ENCODE measurements at regions not wholly inside any gene's neighbourhood (a gene's known extent, or its start where the extent isn't known, plus 50 kb on each side); places are given as distances from the start of the nearest gene placed in this dataset.
A peak's percentile ranks its signal among the peaks of the same experiment; 100 is the strongest.

DNA sequence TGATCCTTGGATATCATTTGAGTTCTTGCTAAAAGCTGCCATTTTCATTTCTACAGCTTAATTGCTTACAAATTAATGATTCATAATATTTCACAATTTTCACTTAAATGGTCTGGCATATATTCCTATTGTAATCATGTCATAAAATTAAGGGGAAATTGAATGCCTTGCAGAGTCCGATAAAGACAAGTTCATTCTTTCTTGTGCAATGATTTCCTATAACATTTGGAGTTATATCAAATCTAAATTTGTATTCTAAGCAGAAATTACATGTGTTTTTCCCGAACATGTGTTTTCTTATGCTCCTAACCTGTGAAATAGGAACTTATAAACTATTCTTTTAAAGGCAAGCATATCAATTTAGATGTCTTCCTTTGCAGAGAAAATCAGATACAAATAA, 118.3 kb upstream of the CYYR1 start:
- BruUV-seq (replicated peaks), result no TSS peak
- no peak for TF ChIP-seq CTCF (IDR thresholded peaks at IDR 0.05; ENCODE audit: unreplicated experiment)
- intact Hi-C loops (cut with micrococcal nuclease; ENCODE audit: unreplicated experiment), result no loop called here
- Mint-ChIP-seq H3K9me3 (ENCODE audit: low read depth, unreplicated experiment) (no peaks in the 10 kb centered on the region), H3K27ac (ENCODE audit: unreplicated experiment) (no peak overlapping the region), H3K4me3 (ENCODE audit: low read depth, unreplicated experiment) (no peak overlapping the region), H3K4me1 (ENCODE audit: low read depth, unreplicated experiment) (no peaks in the 10 kb centered on the region), H3K36me3 (ENCODE audit: insufficient read depth, unreplicated experiment) (no peaks in the 10 kb centered on the region), H3K27me3 (ENCODE audit: unreplicated experiment) (peaks cover 22% of the 10 kb centered on the region)
- CTCF ChIA-PET, result no interaction called here
- no peak for DNase-seq

DNA sequence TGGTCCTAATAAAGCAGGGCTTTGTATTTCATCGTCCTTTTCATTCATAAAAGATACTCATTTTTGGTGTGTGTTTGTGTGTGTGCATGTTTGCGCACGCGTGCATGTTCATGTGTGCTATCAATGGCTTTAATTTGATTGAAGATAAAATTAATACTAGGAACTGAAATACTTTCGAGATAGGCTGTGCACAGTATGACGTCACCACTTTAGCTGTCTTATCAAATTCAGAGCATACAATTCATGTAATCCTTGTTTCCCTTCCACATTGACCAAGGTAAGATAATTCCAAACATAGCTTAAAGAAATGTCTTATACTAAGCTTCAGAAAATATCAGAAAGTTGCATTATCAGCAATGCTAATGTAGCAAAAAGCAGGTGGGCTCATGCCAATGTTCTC, 113.6 kb upstream of the CYYR1 start:
- H3K4me1 Mint-ChIP-seq (ENCODE audit: low read depth, unreplicated experiment), result no peaks in the 10 kb centered on the region
- TF ChIP-seq CTCF (IDR thresholded peaks at IDR 0.05; ENCODE audit: unreplicated experiment), result no peak
- H3K27me3 Mint-ChIP-seq (ENCODE audit: unreplicated experiment), result peaks cover 14% of the 10 kb centered on the region
- BruUV-seq (replicated peaks), result no TSS peak
- CTCF ChIA-PET, result no interaction called here
- no peak overlapping the region for H3K27ac Mint-ChIP-seq (ENCODE audit: unreplicated experiment)
- DNase-seq, result no peak
- intact Hi-C loops (cut with micrococcal nuclease; ENCODE audit: unreplicated experiment), result no loop called here
- no peaks in the 10 kb centered on the region for H3K36me3 Mint-ChIP-seq (ENCODE audit: insufficient read depth, unreplicated experiment)
- no peaks in the 10 kb centered on the region for H3K9me3 Mint-ChIP-seq (ENCODE audit: low read depth, unreplicated experiment)
- no peak overlapping the region for H3K4me3 Mint-ChIP-seq (ENCODE audit: low read depth, unreplicated experiment)

GRCh38 chr21:26686278-26686677, 113.2 kb upstream of the CYYR1 start:
- H3K36me3 Mint-ChIP-seq (ENCODE audit: insufficient read depth, unreplicated experiment), result no peaks in the 10 kb centered on the region
- H3K4me1 Mint-ChIP-seq (ENCODE audit: low read depth, unreplicated experiment), result no peaks in the 10 kb centered on the region
- intact Hi-C loops (cut with micrococcal nuclease; ENCODE audit: unreplicated experiment), result no loop called here
- peaks cover 14% of the 10 kb centered on the region for H3K27me3 Mint-ChIP-seq (ENCODE audit: unreplicated experiment)
- no peak overlapping the region for H3K27ac Mint-ChIP-seq (ENCODE audit: unreplicated experiment)
- no peaks in the 10 kb centered on the region for H3K9me3 Mint-ChIP-seq (ENCODE audit: low read depth, unreplicated experiment)
- CTCF ChIA-PET, result interaction anchor here (0.6 kb wide), 1 partner anchor 1547 kb away, joined by 3 read pairs; no protein-coding TSS in a partner anchor
- BruUV-seq (replicated peaks), result no TSS peak
- peak overlapping the region; percentile 32 for H3K4me3 Mint-ChIP-seq (ENCODE audit: low read depth, unreplicated experiment)
- peak; percentile 37 for DNase-seq
- no peak for TF ChIP-seq CTCF (IDR thresholded peaks at IDR 0.05; ENCODE audit: unreplicated experiment)

DNA sequence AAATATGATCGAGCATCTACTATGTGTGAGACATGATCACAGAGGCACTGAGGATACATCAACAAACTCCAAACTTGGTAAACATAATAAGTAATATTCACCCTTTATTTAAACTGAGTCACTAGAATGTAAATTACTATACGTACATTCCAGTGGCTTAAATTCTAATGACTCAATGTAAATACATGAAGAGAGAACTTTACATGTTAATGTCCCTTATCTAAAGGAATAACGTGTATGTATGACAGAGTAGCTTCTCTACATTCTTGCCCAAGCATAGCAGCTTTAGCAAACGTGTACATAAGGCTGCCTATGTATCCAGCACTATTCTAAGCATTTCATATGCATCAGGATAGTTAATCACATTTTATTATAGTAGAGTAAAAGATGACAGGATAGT, 111.8 kb upstream of the CYYR1 start:
- H3K4me1 Mint-ChIP-seq (ENCODE audit: low read depth, unreplicated experiment), result no peaks in the 10 kb centered on the region
- H3K9me3 Mint-ChIP-seq (ENCODE audit: low read depth, unreplicated experiment), result no peaks in the 10 kb centered on the region
- no TSS peak for BruUV-seq (replicated peaks)
- no peak overlapping the region for H3K27ac Mint-ChIP-seq (ENCODE audit: unreplicated experiment)
- no peaks in the 10 kb centered on the region for H3K36me3 Mint-ChIP-seq (ENCODE audit: insufficient read depth, unreplicated experiment)
- H3K27me3 Mint-ChIP-seq (ENCODE audit: unreplicated experiment), result peaks cover 14% of the 10 kb centered on the region
- no peak for DNase-seq
- intact Hi-C loops (cut with micrococcal nuclease; ENCODE audit: unreplicated experiment), result no loop called here
- TF ChIP-seq CTCF (IDR thresholded peaks at IDR 0.05; ENCODE audit: unreplicated experiment), result no peak
- no peak overlapping the region for H3K4me3 Mint-ChIP-seq (ENCODE audit: low read depth, unreplicated experiment)
- CTCF ChIA-PET, result no interaction called here

DNA sequence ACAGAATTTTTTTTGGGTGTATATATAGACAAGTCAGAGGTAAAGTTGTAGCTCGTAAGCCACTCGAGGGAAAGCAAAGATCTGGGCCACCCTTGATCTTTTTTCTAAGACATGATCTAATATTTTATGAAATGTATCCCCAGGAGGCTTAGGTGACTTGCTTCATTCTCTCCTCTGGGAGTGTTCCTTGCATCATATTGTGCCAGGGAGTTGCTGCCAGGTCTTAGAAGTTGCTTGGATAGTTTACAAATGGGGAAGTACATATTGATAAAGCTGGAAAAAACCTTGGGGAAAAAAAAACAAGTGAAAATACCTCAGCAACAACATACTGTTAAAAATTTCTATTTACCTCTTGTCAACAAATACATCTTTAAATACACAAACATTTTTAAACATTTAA, 110.9 kb upstream of the CYYR1 start:
- Mint-ChIP-seq H3K27ac (ENCODE audit: unreplicated experiment) (no peak overlapping the region), H3K4me3 (ENCODE audit: low read depth, unreplicated experiment) (no peak overlapping the region), H3K27me3 (ENCODE audit: unreplicated experiment) (peaks cover 14% of the 10 kb centered on the region), H3K4me1 (ENCODE audit: low read depth, unreplicated experiment) (no peaks in the 10 kb centered on the region), H3K9me3 (ENCODE audit: low read depth, unreplicated experiment) (no peaks in the 10 kb centered on the region), H3K36me3 (ENCODE audit: insufficient read depth, unreplicated experiment) (no peaks in the 10 kb centered on the region)
- DNase-seq, result no peak
- no peak for TF ChIP-seq CTCF (IDR thresholded peaks at IDR 0.05; ENCODE audit: unreplicated experiment)
- no TSS peak for BruUV-seq (replicated peaks)
- CTCF ChIA-PET, result no interaction called here
- intact Hi-C loops (cut with micrococcal nuclease; ENCODE audit: unreplicated experiment), result no loop called here

Data from Calu3 (cell line).